Endothelial cell of umbilical vein (primary cell): ENCODE measurements at regions not wholly inside any gene's neighbourhood (a gene's known extent, or its start where the extent isn't known, plus 50 kb on each side); places are given as distances from the start of the nearest gene placed in this dataset.

Experiments
- BruUV-seq: library from RNA; stranded (reverse); fragments of 400-500 nt; replicated peaks from 2 replicates; lab custom pipeline; 2021; lab: Mats Ljungman, UMichigan
- CTCF ChIA-PET: fragments of 300-600, 350-600 bp; sonication (Branson Sonifier 250); formaldehyde crosslinking; loops from one replicate; lab custom pipeline; 2021; ENCODE audit warnings: antibody characterized with exemption, inconsistent platforms; lab: Charles Lee
- POLR2A ChIA-PET: fragments of 300-600, 350-600 bp; sonication (Branson Sonifier 250); formaldehyde crosslinking; loops from one replicate; lab custom pipeline; 2021; ENCODE audit warnings: antibody characterized with exemption, inconsistent platforms; lab: Charles Lee
- DNase-seq: peaks from one replicate; pipeline ENCODE4 v3.0.0-alpha.2; 2011; ENCODE audit warnings: low read depth, low spot score
- FAIRE-seq: peaks from 2 replicates; lab custom pipeline; 2011; peaks lifted over from hg19 to GRCh38; lab: Jason Lieb, UNC
- H2AFZ ChIP-seq: 2 replicates; pipeline ENCODE4 v1.6.0; 2012; ENCODE audit warnings: low read depth, low read length, control low read depth, inconsistent platforms
- H3K27ac ChIP-seq: 2 replicates; pipeline ENCODE4 v1.5.1; 2011; ENCODE audit warnings: low read depth, mild to moderate bottlenecking, control low read depth, low read length, moderate library complexity; ENCODE audit not compliant: insufficient read depth
- H3K27me3 ChIP-seq, 2 experiments: 2 replicates each; pipeline versions ENCODE4 v1.6.0 to v1.6.1; 2011; ENCODE audit warnings: low read length in 2 of 2, mixed read lengths in 1 of 2; ENCODE audit not compliant: control insufficient read depth in 2 of 2, insufficient read depth in 2 of 2
- H3K36me3 ChIP-seq, 2 experiments: 2 replicates in 1 of 2; 3 replicates in 1 of 2; pipeline ENCODE4 v1.5.1; 2011; ENCODE audit warnings: low read length in 2 of 2, mild to moderate bottlenecking in 1 of 2, moderate library complexity in 1 of 2; ENCODE audit not compliant: control insufficient read depth in 2 of 2, insufficient read depth in 2 of 2; ENCODE audit errors: extremely low read depth in 1 of 2
- H3K4me1 ChIP-seq: 3 replicates; pipeline ENCODE4 v1.5.1; 2011; ENCODE audit warnings: mild to moderate bottlenecking, low read length; ENCODE audit not compliant: control insufficient read depth, insufficient read depth; ENCODE audit errors: extremely low read depth
- H3K4me2 ChIP-seq: 2 replicates; pipeline ENCODE4 v1.6.1; 2011; ENCODE audit warnings: low read length, control low read depth, mixed read lengths; ENCODE audit not compliant: insufficient read depth
- H3K4me3 ChIP-seq, 3 experiments: fragments of 200-600 bp in 1 of 3; sonication (generic), shearing (Covaris generic) in 1 of 3; replicated peaks in 1 of 3; 2 replicates each; pipeline ENCODE4 v1.5.1; 2011 to 2016; ENCODE audit warnings: control low read depth in 3 of 3, low read length in 3 of 3, mild to moderate bottlenecking in 2 of 3, inconsistent platforms in 1 of 3, low read depth in 1 of 3, moderate library complexity in 1 of 3; ENCODE audit not compliant: insufficient read depth in 1 of 3
- H3K79me2 ChIP-seq: 2 replicates; pipeline ENCODE4 v1.6.0; 2012; ENCODE audit warnings: low read length, inconsistent platforms; ENCODE audit not compliant: control insufficient read depth, insufficient read depth
- H3K9ac ChIP-seq: replicated peaks from 2 replicates; pipeline ENCODE3; 2011; ENCODE audit warnings: low read length, control low read depth; ENCODE audit not compliant: insufficient read depth; ENCODE audit errors: extremely low read depth
- H3K9me1 ChIP-seq: replicated peaks from 3 replicates; pipeline ENCODE4 v1.6.0; 2011; ENCODE audit warnings: mild to moderate bottlenecking, low read length; ENCODE audit not compliant: control insufficient read depth, insufficient read depth; ENCODE audit errors: extremely low read depth
- H3K9me3 ChIP-seq: replicated peaks from 2 replicates; pipeline ENCODE4 v1.5.1; 2012; ENCODE audit warnings: low read length, inconsistent platforms; ENCODE audit not compliant: control insufficient read depth, insufficient read depth
- H4K20me1 ChIP-seq: replicated peaks from 2 replicates; pipeline ENCODE3; 2011; ENCODE audit warnings: mild to moderate bottlenecking, low read length; ENCODE audit not compliant: control insufficient read depth, insufficient read depth; ENCODE audit errors: extremely low read depth
- EZH2 ChIP-seq: IDR thresholded peaks from 2 replicates; pipeline ENCODE4 v1.6.1; 2012; ENCODE audit warnings: borderline replicate concordance, low read depth, mild to moderate bottlenecking, moderate library complexity, low read length, inconsistent platforms; ENCODE audit not compliant: severe bottlenecking
- FOS ChIP-seq: IDR thresholded peaks from 2 replicates; pipeline ENCODE4 v1.6.1; 2011; ENCODE audit warnings: mild to moderate bottlenecking, low read length, moderate library complexity, borderline replicate concordance; ENCODE audit not compliant: insufficient read depth
- GATA2 ChIP-seq: IDR thresholded peaks from 2 replicates; pipeline ENCODE4 v1.7.0; 2011; ENCODE audit warnings: low read depth, mild to moderate bottlenecking, moderate library complexity, mixed read lengths, low read length; ENCODE audit not compliant: insufficient read length, insufficient read depth
- JUN ChIP-seq: IDR thresholded peaks from 2 replicates; pipeline ENCODE4 v1.6.1; 2011; ENCODE audit warnings: borderline replicate concordance, low read depth; ENCODE audit not compliant: insufficient read length, insufficient read depth
- MYC ChIP-seq: IDR thresholded peaks from one replicate; pipeline ENCODE4 v1.6.1; 2011; ENCODE audit warnings: mild to moderate bottlenecking, low read depth, low read length
- POLR2A ChIP-seq: IDR thresholded peaks from 2 replicates; pipeline ENCODE4 v1.6.1; 2012; ENCODE audit warnings: low read depth, mild to moderate bottlenecking, control low read depth, low read length
- POLR2AphosphoS5 ChIP-seq: IDR thresholded peaks from 2 replicates; pipeline ENCODE4 v1.6.1; 2012; ENCODE audit warnings: low read depth, mild to moderate bottlenecking, control low read depth, low read length, moderate library complexity; ENCODE audit not compliant: insufficient read depth
- dilution Hi-C: fragments of 300-500 bp; cut with MboI; formaldehyde crosslinking; loops from one replicate; pipeline ENCODE4 v1.15.0; 2019; ENCODE audit warnings: low sequenced_read_pairs; ENCODE audit not compliant: extremely low pct_ligation_motif_present
- intact Hi-C: fragments of 100-400 bp; cut with micrococcal nuclease; formaldehyde crosslinking; loops from one replicate; pipeline ENCODE4 v1.10.0; 2022
- TF ChIP-seq, protein P1 (sequence below), 2 donors: IDR thresholded peaks; 1 replicate in 1 of 2; 2 replicates in 1 of 2; pipeline ENCODE4 v1.5.1; 2011; ENCODE audit warnings: low read length in 2 of 2, mild to moderate bottlenecking in 2 of 2, moderate library complexity in 2 of 2, control low read depth in 1 of 2, inconsistent platforms in 1 of 2, low read depth in 1 of 2; ENCODE audit not compliant: insufficient read depth in 1 of 2; ENCODE audit errors: extremely low read depth in 1 of 2
- TF ChIP-seq, protein P2 (sequence below): IDR thresholded peaks from 2 replicates; pipeline ENCODE4 v1.6.1; 2011; ENCODE audit not compliant: insufficient read depth, insufficient read length

DNA sequence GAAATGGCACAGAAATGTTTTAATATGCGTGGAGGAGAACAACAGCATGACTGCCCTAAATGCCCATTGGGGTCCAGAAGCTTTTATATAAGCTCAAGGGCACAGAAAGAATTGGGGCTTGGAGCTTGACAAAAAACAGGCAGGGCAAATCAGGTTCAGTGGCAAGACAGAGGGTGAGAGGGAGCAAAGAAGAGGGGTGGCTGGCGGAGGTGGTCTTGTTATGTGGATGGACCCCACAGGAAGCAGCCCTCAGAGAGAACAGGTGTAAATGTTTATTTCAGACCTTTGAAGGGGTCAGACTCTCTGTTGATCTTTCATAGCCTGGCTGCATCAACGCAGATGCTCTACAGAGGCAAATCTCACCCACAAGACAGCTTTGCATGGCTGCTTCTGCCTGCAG is 213.1 kb upstream of the B3GAT1 start:
- H3K4me1 ChIP-seq = no peaks in the 10 kb centered on the region
- H3K9me3 ChIP-seq = peaks cover 2% of the 10 kb centered on the region
- POLR2A ChIA-PET = no interaction called here
- no peak overlapping the region for H3K4me3 ChIP-seq
- no peak for FAIRE-seq
- intact Hi-C loops (no loop called here), dilution Hi-C loops (no loop called here)
- H4K20me1 ChIP-seq = no peaks in the 10 kb centered on the region
- H3K4me2 ChIP-seq = no peak overlapping the region
- CTCF ChIA-PET = no interaction called here
- no peaks in the 10 kb centered on the region for H3K36me3 ChIP-seq
- H3K9ac ChIP-seq = no peak overlapping the region
- H3K9me1 ChIP-seq = no peaks in the 10 kb centered on the region
- no peaks in the 10 kb centered on the region for H3K79me2 ChIP-seq
- BruUV-seq = no TSS peak
- DNase-seq = no peak
- H3K27me3 ChIP-seq = no peaks in the 10 kb centered on the region
- TF ChIP-seq FOS (no peak), MYC (no peak), POLR2A (no peak), EZH2 (no peak), POLR2AphosphoS5 (no peak), GATA2 (no peak), JUN (no peak)
- TF ChIP-seq, protein P1, sequence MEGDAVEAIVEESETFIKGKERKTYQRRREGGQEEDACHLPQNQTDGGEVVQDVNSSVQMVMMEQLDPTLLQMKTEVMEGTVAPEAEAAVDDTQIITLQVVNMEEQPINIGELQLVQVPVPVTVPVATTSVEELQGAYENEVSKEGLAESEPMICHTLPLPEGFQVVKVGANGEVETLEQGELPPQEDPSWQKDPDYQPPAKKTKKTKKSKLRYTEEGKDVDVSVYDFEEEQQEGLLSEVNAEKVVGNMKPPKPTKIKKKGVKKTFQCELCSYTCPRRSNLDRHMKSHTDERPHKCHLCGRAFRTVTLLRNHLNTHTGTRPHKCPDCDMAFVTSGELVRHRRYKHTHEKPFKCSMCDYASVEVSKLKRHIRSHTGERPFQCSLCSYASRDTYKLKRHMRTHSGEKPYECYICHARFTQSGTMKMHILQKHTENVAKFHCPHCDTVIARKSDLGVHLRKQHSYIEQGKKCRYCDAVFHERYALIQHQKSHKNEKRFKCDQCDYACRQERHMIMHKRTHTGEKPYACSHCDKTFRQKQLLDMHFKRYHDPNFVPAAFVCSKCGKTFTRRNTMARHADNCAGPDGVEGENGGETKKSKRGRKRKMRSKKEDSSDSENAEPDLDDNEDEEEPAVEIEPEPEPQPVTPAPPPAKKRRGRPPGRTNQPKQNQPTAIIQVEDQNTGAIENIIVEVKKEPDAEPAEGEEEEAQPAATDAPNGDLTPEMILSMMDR (IDR thresholded peaks at IDR 0.05; ENCODE audit: extremely low read depth in 1 of 2, insufficient read depth in 1 of 2, low read depth in 1 of 2, low read length in 2 of 2) = no peak
- TF ChIP-seq, protein P2, sequence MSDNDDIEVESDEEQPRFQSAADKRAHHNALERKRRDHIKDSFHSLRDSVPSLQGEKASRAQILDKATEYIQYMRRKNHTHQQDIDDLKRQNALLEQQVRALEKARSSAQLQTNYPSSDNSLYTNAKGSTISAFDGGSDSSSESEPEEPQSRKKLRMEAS = no peak
- no peak overlapping the region for H3K27ac ChIP-seq
- no peak overlapping the region for H2AFZ ChIP-seq
